ENCODE measurements at regions not wholly inside any gene's neighbourhood (a gene's known extent, or its start where the extent isn't known, plus 50 kb on each side); places are given as distances from the start of the nearest gene placed in this dataset.

- no peak for TF ChIP-seq CTCF (IDR thresholded peaks at IDR 0.05 in 2 of 3, conservative IDR thresholded peaks at IDR 0.05 in 1 of 3; ENCODE audit: borderline replicate concordance in 1 of 3, insufficient read depth in 1 of 3, low read depth in 2 of 3, low read length in 2 of 3)
- no peak for TF ChIP-seq MAX (IDR thresholded peaks at IDR 0.05)
- no peak for TF ChIP-seq POLR2AphosphoS5 (IDR thresholded peaks at IDR 0.05; ENCODE audit: low read depth, low read length)
- no peak for TF ChIP-seq JUND (IDR thresholded peaks at IDR 0.05)
- no peak for TF ChIP-seq CEBPB (IDR thresholded peaks at IDR 0.05; ENCODE audit: low read depth)
- no peak for TF ChIP-seq CBX3 (IDR thresholded peaks at IDR 0.05; ENCODE audit: low read depth)
- TF ChIP-seq ZBTB33 (IDR thresholded peaks at IDR 0.05; ENCODE audit: extremely low read depth, insufficient replicate concordance, low read length), result no peak
- TF ChIP-seq ZFX (IDR thresholded peaks at IDR 0.05), result no peak
- TF ChIP-seq EZH2 (IDR thresholded peaks at IDR 0.05), result no peak
- no peak for TF ChIP-seq POLR2A (IDR thresholded peaks at IDR 0.05; ENCODE audit: borderline replicate concordance, extremely low read depth, insufficient read depth, insufficient read length)
These were observed 225.6 kb upstream of the MMS22L start for GRCh38 chr6:97508646-97509045.

Measured in HCT116 (cell line).